NCI-H345 (cell line): ENCODE measurements at regions not wholly inside any gene's neighbourhood (a gene's known extent, or its start where the extent isn't known, plus 50 kb on each side); places are given as distances from the start of the nearest gene placed in this dataset.

Experiments used
- DNase-seq: peaks from one replicate; lab custom pipeline; 2025; lab: John Stamatoyannopoulos, UW

DNA sequence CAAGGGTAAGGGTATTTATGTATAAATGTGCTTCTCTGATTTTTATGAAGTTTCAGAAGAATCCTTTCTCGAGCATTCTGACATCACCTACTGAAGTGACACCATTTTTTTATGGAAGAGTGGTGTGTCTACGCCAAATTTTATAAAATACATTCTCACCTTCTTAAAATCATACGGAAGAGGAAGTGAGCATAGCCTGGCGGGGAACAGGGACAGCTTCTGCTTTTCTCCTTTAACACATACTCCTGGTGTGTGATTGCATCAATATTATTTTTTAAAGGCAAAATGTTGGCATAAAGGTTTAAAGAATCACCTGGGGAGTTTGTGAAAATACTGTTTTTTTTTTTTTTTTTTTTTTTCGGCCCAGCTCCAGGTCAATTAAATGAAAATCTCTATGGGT, 733.6 kb upstream of the MAN1A1 start:
- no peak for DNase-seq

DNA sequence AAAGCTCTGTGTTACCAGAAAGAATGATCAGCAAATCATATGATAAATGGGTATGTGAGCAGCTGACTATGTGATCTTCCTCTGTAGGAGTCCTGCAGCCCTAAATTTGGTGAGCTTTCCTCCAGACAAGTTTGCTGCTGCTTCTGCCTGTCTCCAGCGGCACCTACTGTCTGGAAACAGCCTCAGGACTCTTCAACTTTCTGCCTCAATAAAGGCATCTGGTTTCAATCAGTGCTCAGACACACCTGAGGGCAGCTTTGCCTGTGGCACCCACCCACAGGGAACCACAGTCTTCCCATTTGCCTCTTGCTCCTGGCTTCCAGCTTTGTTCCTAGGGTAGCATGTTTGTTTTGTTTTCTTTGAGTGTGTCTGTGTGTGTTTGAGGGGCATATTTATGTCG, 727.9 kb upstream of the MAN1A1 start:
- DNase-seq: no peak

DNA sequence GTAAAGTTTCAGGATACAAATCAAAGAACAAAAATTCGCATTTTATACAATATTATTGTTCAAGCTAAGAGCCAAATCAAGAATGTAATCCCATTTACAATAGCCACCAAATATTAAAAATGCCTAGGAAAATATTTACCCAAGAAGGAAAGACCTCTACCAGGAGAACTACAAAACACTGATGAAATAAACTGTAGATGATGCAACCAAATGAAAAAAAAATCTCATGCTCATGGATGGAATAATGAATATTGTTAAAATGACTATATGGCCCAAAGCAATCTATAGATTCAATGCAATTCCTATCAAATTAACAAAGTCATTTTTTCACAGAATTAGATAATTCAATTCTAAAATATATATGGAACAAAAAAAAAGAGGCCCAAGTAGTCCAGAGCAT, 708.8 kb upstream of the MAN1A1 start:
- no peak for DNase-seq

DNA sequence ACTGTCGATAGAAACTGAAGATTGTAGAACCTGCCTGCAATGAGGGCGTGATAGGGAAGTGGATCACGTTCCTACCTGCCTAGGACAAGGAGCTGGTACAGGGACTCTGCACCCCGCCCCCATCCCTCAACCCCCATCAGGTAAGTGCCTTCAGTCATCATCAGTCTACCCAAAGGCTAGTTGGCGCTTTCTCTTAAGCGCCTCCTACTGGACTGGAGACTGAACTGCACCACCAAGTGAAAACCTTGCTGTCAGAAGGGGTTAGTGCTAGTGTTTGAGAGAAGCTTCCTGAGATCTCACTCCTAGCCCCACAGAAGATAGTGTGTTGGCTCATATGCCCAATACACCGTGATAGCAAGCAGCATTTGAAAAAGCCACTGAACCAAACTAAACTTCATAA, 706.5 kb upstream of the MAN1A1 start:
- no peak for DNase-seq

DNA sequence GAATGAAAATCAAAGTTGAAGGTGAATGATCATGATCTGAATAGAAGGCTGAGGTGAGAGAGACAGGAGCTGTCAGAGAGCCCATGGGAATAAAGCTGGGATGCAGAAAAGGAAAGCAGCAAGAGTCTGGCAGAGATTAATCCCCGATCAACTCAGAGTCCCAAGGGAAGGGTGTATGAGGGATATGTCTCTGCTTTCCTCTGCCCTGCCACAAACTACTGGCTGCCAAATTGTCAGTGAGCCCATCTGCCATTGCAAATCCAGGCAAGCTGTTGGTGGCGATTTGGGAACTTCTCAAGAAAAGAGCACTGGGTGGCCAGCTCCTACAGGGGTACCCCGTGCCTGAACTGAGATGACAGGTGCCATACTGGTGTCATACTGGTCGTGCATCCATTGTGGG, 705.5 kb upstream of the MAN1A1 start:
- DNase-seq: no peak

DNA sequence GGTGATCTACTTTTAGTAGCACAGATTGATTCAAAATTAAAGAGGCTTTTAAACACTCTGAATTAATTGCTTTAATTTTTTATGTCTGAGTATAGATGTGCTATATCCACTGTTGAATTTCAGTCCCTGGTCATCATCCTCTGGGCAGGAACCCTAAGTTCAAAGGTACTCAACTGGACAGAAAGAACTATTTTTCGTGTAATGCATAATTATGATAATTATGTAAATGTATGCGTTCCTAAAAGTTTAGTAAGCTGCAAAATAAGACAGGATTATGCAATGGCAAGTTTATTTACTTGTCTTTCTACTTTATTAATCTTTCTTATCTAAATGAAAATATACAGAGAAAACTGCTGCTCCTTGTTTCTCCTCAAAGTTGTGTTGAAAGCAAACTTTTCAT, 690.1 kb upstream of the MAN1A1 start:
- no peak for DNase-seq

DNA sequence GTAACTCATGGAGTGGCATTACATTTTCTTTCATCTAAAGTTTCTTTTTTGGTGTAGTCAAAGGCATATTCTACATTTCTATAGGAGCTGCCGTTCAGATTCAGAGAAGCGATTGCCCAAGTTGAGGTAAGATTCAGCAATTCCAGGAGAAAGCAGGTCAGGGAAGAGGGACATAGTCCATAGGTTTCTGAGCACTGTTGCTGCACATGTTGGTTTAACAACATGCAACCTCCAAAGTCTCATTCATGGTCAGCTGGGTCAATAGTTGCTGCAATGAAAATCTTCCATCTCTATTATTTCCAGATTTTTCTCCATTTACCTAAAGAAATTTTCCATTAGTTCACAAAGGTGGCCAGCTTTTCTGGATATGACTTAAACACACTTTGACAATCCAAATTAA, 682.3 kb upstream of the MAN1A1 start:
- no peak for DNase-seq

DNA sequence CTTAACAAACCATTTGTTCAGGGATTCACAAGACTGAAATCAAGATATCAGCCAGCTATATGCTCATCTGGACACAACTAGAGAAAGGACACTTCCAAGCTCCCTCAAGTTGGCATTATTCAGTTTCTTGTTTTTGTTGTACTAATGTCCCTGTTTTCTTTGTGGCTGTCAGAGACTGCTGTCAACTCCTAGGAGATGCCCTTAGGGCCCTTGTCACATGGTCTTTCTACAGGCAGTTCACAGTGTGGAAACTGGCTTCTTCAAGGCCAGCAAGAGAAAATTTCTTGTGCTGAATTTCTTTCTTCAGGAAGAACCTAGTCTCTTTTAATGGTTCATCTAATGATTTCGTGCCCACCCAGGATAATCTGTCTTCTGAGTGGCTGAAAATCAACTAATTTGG, 677.2 kb upstream of the MAN1A1 start:
- no peak for DNase-seq

DNA sequence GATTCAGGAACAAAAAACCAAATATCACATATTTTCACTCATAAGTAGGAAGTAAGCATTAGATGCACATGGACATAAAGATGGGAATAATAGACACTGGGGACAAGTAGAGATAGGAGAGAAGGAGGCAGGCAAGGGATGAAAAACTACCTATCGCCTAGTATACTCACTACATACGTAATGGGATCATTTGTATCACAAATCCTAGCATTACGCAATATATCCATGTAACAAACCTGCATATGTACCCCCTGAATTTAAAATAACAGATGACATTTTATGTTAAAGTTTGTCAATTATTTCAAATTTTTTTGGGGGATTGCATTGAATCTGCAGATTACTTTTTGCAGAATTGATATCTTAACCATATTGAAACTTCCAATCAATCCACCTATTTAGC, 660.5 kb upstream of the MAN1A1 start:
- no peak for DNase-seq

DNA sequence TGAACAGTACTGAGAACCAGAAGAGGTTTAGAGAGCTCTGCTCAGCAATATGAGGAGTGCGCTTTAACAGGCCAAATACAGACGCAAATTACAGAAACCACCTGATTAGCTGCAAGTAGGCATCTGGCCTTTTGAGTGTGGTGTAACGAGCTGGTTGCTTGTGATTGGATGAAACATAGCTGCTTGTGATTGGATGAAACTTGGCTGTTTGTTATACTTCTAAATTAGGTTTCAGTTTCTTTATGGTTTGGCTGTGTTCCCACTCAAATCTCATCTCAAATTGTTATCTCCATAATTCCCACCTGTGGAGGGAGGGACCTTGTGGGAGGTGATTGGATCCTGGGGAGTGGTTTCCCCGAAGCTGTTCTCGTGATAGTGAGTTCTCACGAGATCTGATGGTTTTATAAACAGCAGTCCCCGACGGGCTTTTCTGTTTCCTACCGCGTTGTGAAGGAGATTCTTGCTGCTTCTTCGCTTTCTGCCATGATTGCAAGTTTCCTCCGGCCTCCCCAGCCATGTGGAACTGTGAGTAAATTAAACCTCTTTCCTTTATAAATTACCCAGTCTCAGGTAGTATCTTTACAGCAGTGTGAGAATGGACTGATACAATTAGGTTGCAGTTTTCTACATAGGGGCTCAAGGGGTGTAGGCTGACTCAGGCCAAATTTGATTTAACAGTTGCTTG, 655.9 kb upstream of the MAN1A1 start:
- no peak for DNase-seq

DNA sequence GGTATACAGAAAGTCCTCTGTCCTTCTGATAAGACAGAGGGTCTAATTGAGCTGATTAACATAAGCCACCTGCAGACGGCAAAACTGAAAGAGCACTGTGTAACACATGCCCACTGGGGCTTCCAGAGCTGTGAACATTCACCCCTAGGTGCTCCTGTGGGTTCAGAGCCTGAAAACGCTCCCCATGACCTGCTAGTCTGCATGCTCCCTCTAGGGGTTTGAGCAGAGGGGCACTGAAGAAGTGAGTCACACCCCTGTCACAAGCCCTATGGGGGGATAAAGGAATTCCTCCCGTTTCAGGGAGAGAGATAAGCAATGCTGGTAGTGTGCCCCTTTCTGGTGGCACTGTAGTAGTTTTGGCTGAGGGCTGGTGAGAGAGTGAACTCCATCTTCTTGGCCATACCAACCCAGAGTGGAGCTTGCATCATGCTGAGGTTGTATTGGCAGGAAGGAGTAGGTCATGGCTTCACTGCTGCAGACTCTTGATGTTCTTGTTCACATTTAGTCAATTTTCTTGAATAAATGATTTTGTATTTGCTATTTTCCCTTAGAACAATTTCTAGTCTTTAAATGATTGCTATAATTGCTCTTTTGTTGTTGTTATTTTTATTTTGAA, 637.5 kb upstream of the MAN1A1 start:
- DNase-seq: no peak

DNA sequence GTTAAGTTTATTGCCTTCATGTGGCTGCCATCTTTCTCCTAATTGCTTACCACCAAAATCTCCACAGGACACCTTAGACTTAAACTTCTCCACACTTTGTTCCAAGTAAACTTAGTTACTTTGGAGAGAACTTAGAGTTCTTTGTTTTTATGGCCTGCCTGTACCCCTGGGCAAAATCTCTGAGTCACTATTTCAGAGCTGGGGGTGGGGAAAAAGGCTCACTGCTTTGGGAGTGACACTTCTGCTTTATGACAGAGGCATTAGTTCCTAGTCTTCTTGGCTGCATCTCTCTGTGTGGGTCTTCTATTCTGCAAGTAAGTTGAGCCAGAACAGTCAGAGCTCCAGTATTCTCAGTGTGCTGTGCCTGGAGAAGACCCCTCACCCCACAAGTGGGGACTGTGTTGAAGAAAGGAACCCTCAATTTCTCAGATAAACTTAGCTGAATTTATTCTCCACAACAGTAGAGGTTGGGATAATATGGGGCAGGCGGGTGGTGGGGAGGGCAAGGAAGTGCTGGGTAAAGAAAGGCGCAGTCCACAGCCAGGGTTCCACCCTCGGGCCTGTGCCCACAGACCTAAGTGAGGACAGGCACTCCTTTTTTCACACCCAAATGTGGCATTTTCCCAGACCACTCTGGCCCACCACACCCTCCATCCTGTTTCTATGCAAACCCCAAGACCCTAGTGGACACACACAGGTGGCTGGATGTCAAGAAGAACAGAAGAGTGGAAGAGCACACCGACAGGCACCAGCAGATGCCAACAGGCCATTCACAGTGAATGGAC, 636.6 kb upstream of the MAN1A1 start:
- no peak for DNase-seq

DNA sequence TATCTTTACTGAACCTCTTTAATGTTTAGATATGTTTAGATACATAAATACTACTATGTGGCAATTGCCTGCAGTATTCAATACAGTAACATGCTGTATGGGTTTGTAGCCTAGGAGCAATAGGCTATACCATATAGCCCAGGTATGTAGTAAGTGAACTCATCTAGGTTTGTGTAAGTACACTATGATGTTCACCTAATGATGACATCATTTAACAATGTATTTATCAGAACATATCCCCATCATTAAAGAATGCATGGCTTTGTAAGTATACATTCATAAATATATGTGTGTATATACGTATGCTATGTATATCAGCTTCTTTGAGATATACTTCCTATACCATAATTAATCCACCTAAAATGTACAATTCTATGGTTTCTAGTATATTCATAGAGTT, 631.2 kb upstream of the MAN1A1 start:
- no peak for DNase-seq

DNA sequence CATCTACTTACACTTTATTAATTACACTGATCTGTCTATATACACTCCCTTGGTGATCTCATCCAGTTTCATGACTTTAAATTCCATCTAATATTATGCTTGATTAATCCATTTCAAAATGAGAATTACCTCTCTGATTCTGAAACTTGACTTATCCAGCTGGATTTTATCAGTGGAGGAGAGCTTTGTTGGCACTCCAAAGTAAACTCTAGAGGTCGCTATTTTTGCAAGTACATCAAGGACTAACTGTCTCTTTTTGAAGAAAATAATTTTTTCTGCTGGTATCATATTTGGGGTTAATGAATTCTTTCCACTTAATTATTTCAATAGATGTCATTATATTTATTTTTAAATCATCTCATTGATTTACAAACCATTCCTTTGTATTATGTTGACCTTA, 630.3 kb upstream of the MAN1A1 start:
- no peak for DNase-seq

DNA sequence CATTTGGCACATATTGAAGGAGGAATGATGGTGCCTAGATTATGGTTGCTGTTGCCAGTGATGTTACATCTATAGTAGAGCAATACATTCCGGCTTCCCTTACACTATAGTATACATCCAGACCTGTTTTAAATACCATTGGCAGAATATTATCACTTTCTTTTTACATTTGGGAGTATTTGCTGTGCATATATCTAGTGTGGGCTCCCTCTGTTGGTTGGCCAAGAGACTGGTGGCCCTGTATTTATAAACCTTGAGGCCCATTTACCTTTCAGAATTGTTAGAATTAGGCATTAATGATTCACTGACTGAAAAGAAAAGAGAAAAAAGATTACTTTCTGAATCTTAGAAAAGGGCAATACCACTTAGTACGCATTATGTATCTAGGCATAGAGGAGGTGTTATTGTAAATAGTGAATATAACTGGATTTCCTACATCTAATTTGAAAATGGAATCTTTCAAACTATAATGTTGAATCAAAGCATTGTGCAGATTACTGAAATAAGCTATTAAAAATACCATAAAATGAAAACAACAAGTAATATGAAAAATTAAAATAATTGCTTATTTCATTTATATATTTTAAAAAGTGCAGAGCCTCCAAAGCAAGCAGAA, 628.8 kb upstream of the MAN1A1 start:
- DNase-seq: no peak

DNA sequence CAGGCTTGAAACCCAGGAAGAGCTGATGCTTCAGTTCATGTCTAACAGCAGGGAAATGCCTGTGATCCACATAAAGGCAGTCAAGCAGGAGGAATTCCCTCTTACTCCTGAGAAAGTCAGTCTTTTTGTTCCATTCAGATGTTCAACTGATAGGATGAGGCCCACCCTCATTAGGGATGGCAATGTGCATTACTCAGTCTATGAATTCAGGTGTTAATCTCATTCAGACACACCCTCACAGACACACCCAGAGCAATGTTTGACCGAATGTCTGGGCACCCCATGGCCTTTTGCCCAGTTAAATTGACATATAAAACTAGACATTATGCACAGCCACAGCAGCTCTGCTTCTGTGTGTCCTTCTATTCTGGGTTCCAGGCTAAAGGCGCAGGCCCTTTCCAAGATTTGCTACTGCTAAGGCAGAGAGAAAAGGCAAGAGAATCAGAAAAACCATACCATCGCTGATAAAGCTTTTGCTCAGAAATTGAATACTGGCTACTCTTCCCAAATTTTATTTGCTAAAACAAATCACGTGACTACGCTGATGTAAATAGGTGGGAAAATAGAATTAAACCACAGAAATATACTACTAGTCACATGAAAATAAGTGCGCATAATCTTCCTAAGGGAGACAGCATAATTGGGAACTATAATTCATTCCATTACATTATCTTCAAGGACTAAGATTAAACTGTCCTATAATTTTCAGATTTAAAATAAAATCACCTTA, 625.0 kb upstream of the MAN1A1 start:
- DNase-seq: no peak

DNA sequence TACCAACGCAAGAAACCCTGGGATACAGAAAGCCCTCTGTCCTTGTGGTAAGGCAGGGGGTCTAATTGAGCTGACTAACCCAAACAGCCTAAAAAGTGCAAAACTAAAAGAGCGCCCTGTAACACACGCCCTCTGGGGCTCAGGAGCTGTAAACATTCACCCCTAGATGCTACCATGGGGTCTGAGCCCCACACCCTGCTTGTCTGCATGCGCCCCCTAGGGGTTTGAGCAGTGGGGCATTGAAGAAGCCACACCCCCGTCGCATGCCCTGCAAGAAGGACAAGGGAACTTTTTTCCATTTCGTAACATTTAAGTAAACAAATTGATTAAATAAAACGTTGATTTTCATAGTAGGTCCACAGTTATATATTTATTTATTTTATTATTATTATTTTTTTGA, 616.9 kb upstream of the MAN1A1 start:
- DNase-seq: no peak

DNA sequence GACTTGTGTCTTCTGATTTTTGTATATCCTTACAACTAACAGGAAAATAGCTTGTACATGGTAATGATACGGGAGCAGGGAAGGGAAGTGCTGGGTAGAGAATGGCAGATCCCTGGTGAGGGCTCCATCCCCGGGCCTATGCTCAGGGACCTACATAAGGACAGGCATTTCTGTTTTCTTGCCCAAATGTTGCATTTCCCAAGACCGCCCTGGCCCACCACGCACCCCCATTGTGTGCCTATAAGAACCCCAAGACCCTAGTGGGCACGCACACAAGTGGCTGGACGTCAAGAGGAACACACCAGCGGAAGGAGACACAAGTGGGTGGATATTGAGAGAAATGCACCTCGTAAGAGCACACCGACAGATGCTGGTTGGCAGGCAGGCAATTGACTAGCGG, 616.3 kb upstream of the MAN1A1 start:
- DNase-seq: no peak

DNA sequence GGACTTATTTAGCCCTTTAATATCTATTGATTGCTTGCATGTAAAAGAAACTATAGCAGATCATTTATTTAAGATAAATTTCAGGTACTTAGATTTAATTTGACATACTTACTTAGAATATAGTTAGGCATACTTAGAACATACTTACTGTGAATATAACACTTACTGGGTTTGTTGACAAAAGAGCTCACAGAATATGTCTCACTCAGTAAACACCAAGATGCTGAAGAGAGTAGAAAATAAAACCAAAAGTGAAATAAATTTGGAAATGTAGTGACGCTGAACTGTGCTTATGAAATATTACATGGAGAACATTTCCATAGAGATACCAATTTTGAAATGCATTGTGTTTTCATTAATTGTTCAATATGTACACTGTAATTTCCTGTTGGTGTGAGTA, 615.4 kb upstream of the MAN1A1 start:
- DNase-seq: no peak

DNA sequence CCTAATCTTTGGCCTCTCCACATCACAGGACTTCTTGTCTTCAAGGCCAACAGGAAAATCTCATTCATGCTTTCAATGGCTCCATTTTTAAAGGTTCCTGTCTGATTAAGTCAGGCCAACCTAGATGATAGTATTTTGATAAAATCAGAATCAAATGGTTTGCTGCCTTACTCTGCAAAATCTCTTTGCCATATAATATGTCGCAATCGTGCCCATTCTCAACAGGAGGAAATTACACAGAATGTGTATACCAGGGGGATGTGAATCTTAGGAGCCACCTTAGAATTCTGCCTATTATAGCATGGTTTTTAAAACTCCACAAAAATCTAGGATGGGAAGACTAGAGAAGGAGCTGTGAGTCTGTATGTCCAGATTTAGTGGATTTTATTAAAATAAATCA, 612.9 kb upstream of the MAN1A1 start:
- no peak for DNase-seq

DNA sequence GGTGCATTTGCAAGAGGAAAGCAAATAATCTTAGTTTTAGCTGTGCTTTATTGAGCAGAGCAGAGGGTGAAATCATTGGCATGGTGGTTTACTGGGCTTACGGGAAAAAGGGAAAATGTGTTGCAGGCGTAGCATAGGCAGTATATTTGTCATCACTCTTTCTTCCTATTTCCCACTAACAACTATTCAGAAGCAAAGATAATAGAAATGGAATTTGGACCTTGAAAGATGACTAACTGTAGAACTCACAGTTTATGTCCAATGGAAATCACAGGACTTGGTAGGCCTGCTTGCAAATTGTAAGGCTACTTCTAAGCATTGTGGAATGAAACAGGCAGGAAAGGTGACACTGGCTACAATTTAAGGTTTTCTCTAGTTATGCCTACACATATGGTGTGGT, 611.9 kb upstream of the MAN1A1 start:
- DNase-seq: no peak

DNA sequence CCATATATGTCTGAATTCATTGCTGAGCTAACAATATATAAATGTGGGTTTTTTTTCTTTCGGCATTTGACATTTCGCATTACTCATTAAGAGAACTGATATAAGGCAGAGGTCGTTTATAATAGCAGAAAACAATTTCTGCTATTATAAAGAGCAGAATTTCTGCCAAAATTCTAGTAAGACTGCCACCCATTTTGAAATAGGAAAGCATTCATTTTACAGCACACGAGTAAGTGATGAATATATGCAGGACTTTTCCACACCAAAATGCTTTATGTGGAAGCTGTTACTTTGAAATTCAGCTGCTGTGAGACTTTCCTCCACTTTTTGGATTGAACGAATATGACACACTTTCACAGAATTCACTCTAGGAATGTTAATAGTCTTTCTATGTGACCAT, 610.9 kb upstream of the MAN1A1 start:
- DNase-seq: no peak
